WTC11 (cell line): ENCODE measurements at regions not wholly inside any gene's neighbourhood (a gene's known extent, or its start where the extent isn't known, plus 50 kb on each side); places are given as distances from the start of the nearest gene placed in this dataset.

Source experiments
- ATAC-seq: fragments of 200-7000 bp; cut with Tn5 transposase; 2 replicates; pipeline ENCODE4 v1.10.0; 2021; ENCODE audit warnings: mild to moderate bottlenecking, moderate library complexity
- CTCF ChIA-PET: fragments of 300-600 bp; sonication (Branson Sonifier 250); formaldehyde crosslinking; loops from one replicate; lab custom pipeline; 2021; ENCODE audit warnings: antibody characterized with exemption; lab: Charles Lee
- POLR2A ChIA-PET: fragments of 350-600 bp; sonication (Branson Sonifier 250); formaldehyde crosslinking; loops from one replicate; lab custom pipeline; 2021; ENCODE audit warnings: antibody characterized with exemption; lab: Charles Lee
- DNase-seq: peaks from one replicate; pipeline ENCODE4 v3.0.0; 2021; ENCODE audit warnings: low spot score
- H3K27ac Mint-ChIP-seq: 2 replicates; pipeline ENCODE4 v1.8.0; 2021; ENCODE audit warnings: mixed read lengths
- H3K27me3 Mint-ChIP-seq: 2 replicates; pipeline ENCODE4 v1.8.0; 2021; ENCODE audit warnings: low read depth, mild to moderate bottlenecking, moderate library complexity, mixed read lengths
- H3K36me3 Mint-ChIP-seq: 2 replicates; pipeline ENCODE4 v1.8.0; 2021; ENCODE audit warnings: mixed read lengths
- H3K4me1 Mint-ChIP-seq: 2 replicates; pipeline ENCODE4 v1.8.0; 2022; ENCODE audit warnings: mixed read lengths
- H3K4me3 Mint-ChIP-seq: 2 replicates; pipeline ENCODE4 v1.8.0; 2021; ENCODE audit warnings: mild to moderate bottlenecking, moderate library complexity, mixed read lengths
- H3K9me3 Mint-ChIP-seq: 2 replicates; pipeline ENCODE4 v1.8.0; 2021; ENCODE audit warnings: mixed read lengths
- AFF4 ChIP-seq: sonication (generic); formaldehyde crosslinking; IDR thresholded peaks from 2 replicates; pipeline ENCODE4 v1.8.1; 2023; ENCODE audit warnings: mild to moderate bottlenecking, missing genetic modification reagents, borderline replicate concordance
- AR ChIP-seq: fragments of 250-450 bp; sonication (Bioruptor Pico); IDR thresholded peaks from 2 replicates; pipeline ENCODE4 v1.9.0; 2021; ENCODE audit warnings: mild to moderate bottlenecking
- ESRRA ChIP-seq: sonication (generic); formaldehyde crosslinking; IDR thresholded peaks from 2 replicates; pipeline ENCODE4 v1.8.1; 2022; ENCODE audit warnings: mild to moderate bottlenecking, missing genetic modification reagents, borderline replicate concordance
- ETV6 ChIP-seq: sonication (generic); formaldehyde crosslinking; IDR thresholded peaks from 2 replicates; pipeline ENCODE4 v1.8.1; 2022; ENCODE audit warnings: mild to moderate bottlenecking, missing genetic modification reagents
- FOXP4 ChIP-seq: sonication (generic); formaldehyde crosslinking; IDR thresholded peaks from 2 replicates; pipeline ENCODE4 v1.8.0; 2022; ENCODE audit warnings: mild to moderate bottlenecking, missing genetic modification reagents
- GRHL2 ChIP-seq: fragments of 250-450 bp; sonication (Bioruptor Pico); IDR thresholded peaks from 2 replicates; pipeline ENCODE4 v1.8.0; 2022; ENCODE audit warnings: mild to moderate bottlenecking, moderate library complexity; ENCODE audit not compliant: insufficient replicate concordance, severe bottlenecking
- GTF2I ChIP-seq: fragments of 250-450 bp; sonication (Bioruptor Pico); conservative IDR thresholded peaks from 2 replicates; pipeline ENCODE4 v1.4.0; 2021; ENCODE audit warnings: mild to moderate bottlenecking
- IRF1 ChIP-seq: sonication (generic); formaldehyde crosslinking; IDR thresholded peaks from 2 replicates; pipeline ENCODE4 v1.8.0; 2023; ENCODE audit warnings: missing genetic modification reagents
- NR2C2 ChIP-seq: sonication (generic); formaldehyde crosslinking; IDR thresholded peaks from 2 replicates; pipeline ENCODE4 v1.8.0; 2022; ENCODE audit warnings: mild to moderate bottlenecking, missing genetic modification reagents
- NR3C1 ChIP-seq: sonication (generic); formaldehyde crosslinking; conservative IDR thresholded peaks from 2 replicates; pipeline ENCODE4 v1.8.1; 2023; ENCODE audit warnings: low read depth, mild to moderate bottlenecking, missing genetic modification reagents
- PRDM15 ChIP-seq: sonication (generic); formaldehyde crosslinking; IDR thresholded peaks from 2 replicates; pipeline ENCODE4 v1.8.0; 2022; ENCODE audit warnings: missing genetic modification reagents
- PRRX2 ChIP-seq: fragments of 250-450 bp; sonication (Bioruptor Pico); IDR thresholded peaks from 2 replicates; pipeline ENCODE4 v1.8.0; 2021; ENCODE audit warnings: mild to moderate bottlenecking
- ZBTB21 ChIP-seq: sonication (generic); formaldehyde crosslinking; IDR thresholded peaks from 2 replicates; pipeline ENCODE4 v1.8.1; 2023; ENCODE audit warnings: mild to moderate bottlenecking, missing genetic modification reagents, borderline replicate concordance
- ZNF121 ChIP-seq: sonication (generic); formaldehyde crosslinking; IDR thresholded peaks from 2 replicates; pipeline ENCODE4 v1.8.0; 2023; ENCODE audit warnings: missing genetic modification reagents
- ZNF263 ChIP-seq: sonication (generic); formaldehyde crosslinking; IDR thresholded peaks from 2 replicates; pipeline ENCODE4 v1.8.1; 2022; ENCODE audit warnings: low read depth, mild to moderate bottlenecking, moderate library complexity, missing genetic modification reagents
- ZNF281 ChIP-seq: sonication (generic); formaldehyde crosslinking; IDR thresholded peaks from 2 replicates; pipeline ENCODE4 v1.8.0; 2023; ENCODE audit warnings: mild to moderate bottlenecking, missing genetic modification reagents
- ZNF317 ChIP-seq: sonication (generic); formaldehyde crosslinking; IDR thresholded peaks from 2 replicates; pipeline ENCODE4 v1.8.1; 2023; ENCODE audit warnings: low read depth, mild to moderate bottlenecking, moderate library complexity, missing genetic modification reagents, borderline replicate concordance

GRCh38 chr2:487186-488079 is 189.8 kb downstream of the TMEM18 start (continued):
- TF ChIP-seq AFF4 (CRISPR knock-in tag), result no peak
- TF ChIP-seq, all 79 proteins: peak for 0

GRCh38 chr2:486371-486770 is 190.8 kb downstream of the TMEM18 start:
- Mint-ChIP-seq H3K36me3 (no peaks in the 10 kb centered on the region), H3K4me3 (no peak overlapping the region), H3K27me3 (peaks cover 4% of the 10 kb centered on the region; the same call in 1 of the 2 replicates), H3K27ac (no peak overlapping the region), H3K9me3 (no peaks in the 10 kb centered on the region), H3K4me1 (peaks cover 8% of the 10 kb centered on the region)
- ATAC-seq, result no peak
- POLR2A ChIA-PET, result interaction anchor here (1.0 kb wide), 1 partner anchor 52 kb away, joined by 3 read pairs; no protein-coding TSS in a partner anchor
- DNase-seq, result no peak
- CTCF ChIA-PET, result no interaction called here
- TF ChIP-seq ETV6 (CRISPR knock-in tag), result no peak
- TF ChIP-seq ZNF263, result no peak
- no peak for TF ChIP-seq PRRX2 (CRISPR knock-in tag)
- no peak for TF ChIP-seq ESRRA (CRISPR knock-in tag)
- no peak for TF ChIP-seq PRDM15 (CRISPR knock-in tag)
- TF ChIP-seq GTF2I, result no peak
- no peak for TF ChIP-seq IRF1 (CRISPR knock-in tag)
- no peak for TF ChIP-seq ZNF281 (CRISPR knock-in tag)
- TF ChIP-seq FOXP4 (CRISPR knock-in tag), result no peak
- TF ChIP-seq GRHL2 (CRISPR knock-in tag), result no peak
- no peak for TF ChIP-seq NR2C2 (CRISPR knock-in tag)
- TF ChIP-seq AR, result no peak
- TF ChIP-seq ZBTB21 (CRISPR knock-in tag), result no peak
- no peak for TF ChIP-seq ZNF121 (CRISPR knock-in tag)
- TF ChIP-seq NR3C1 (CRISPR knock-in tag), result no peak
- TF ChIP-seq ZNF317 (CRISPR knock-in tag), result no peak
